H9 (cell line): ENCODE measurements at regions not wholly inside any gene's neighbourhood (a gene's known extent, or its start where the extent isn't known, plus 50 kb on each side); places are given as distances from the start of the nearest gene placed in this dataset.

ENCODE experiments used
- DNase-seq: peaks from one replicate; pipeline ENCODE4 v3.0.0-alpha.2; 2017
- H2AFZ ChIP-seq: one replicate; pipeline ENCODE4 v1.6.1; 2013; ENCODE audit warnings: mild to moderate bottlenecking, low read length, control low read depth, moderate library complexity
- H2AK5ac ChIP-seq: 2 replicates; pipeline ENCODE4 v1.6.1; 2013; ENCODE audit warnings: low read length, control low read depth, mixed read lengths; ENCODE audit not compliant: insufficient read length
- H2BK120ac ChIP-seq: one replicate; pipeline ENCODE4 v1.6.1; 2013; ENCODE audit warnings: low read depth, mild to moderate bottlenecking, low read length, control low read depth, inconsistent platforms; ENCODE audit not compliant: poor library complexity, severe bottlenecking
- H2BK12ac ChIP-seq: 2 replicates; pipeline ENCODE4 v1.6.1; 2013; ENCODE audit warnings: low read length, control low read depth, mixed read lengths, low read depth; ENCODE audit not compliant: insufficient read length
- H2BK15ac ChIP-seq: 2 replicates; pipeline ENCODE4 v1.6.1; 2013; ENCODE audit warnings: low read depth, low read length, control low read depth
- H2BK20ac ChIP-seq: one replicate; pipeline ENCODE4 v1.6.1; 2013; ENCODE audit warnings: low read depth, mild to moderate bottlenecking, low read length, control low read depth, inconsistent platforms; ENCODE audit not compliant: poor library complexity, severe bottlenecking
- H2BK5ac ChIP-seq: 2 replicates; pipeline ENCODE4 v1.6.1; 2013; ENCODE audit warnings: low read length, control low read depth, mixed read lengths; ENCODE audit not compliant: insufficient read length
- H3K14ac ChIP-seq: 2 replicates; pipeline ENCODE4 v1.6.1; 2013; ENCODE audit warnings: low read length, control low read depth; ENCODE audit not compliant: insufficient read depth
- H3K18ac ChIP-seq: 2 replicates; pipeline ENCODE4 v1.6.1; 2013; ENCODE audit warnings: low read depth, mild to moderate bottlenecking, mixed read lengths, low read length, control low read depth; ENCODE audit not compliant: insufficient read length
- H3K23ac ChIP-seq: 2 replicates; pipeline ENCODE4 v1.6.1; 2013; ENCODE audit warnings: low read length, control low read depth, mixed read lengths, low read depth; ENCODE audit not compliant: insufficient read length
- H3K23me2 ChIP-seq: 2 replicates; pipeline ENCODE4 v1.6.1; 2013; ENCODE audit warnings: low read depth, mild to moderate bottlenecking, mixed read lengths, low read length, control low read depth; ENCODE audit not compliant: insufficient read length, poor library complexity, severe bottlenecking
- H3K27ac ChIP-seq: 2 replicates; pipeline ENCODE4 v1.5.1; 2013; ENCODE audit warnings: low read length, control low read depth, mixed read lengths, low read depth; ENCODE audit not compliant: insufficient read length
- H3K27me3 ChIP-seq: 2 replicates; pipeline ENCODE4 v1.6.1; 2013; ENCODE audit warnings: low read length, control low read depth, inconsistent platforms; ENCODE audit not compliant: insufficient read depth
- H3K4ac ChIP-seq: 2 replicates; pipeline ENCODE4 v1.6.1; 2013; ENCODE audit warnings: low read depth, mild to moderate bottlenecking, control low read depth, inconsistent platforms, low read length, moderate library complexity
- H3K4me1 ChIP-seq: 2 replicates; pipeline ENCODE4 v1.6.1; 2013; ENCODE audit warnings: low read length, control low read depth, inconsistent platforms; ENCODE audit not compliant: insufficient read depth
- H3K4me2 ChIP-seq: 2 replicates; pipeline ENCODE4 v1.6.1; 2013; ENCODE audit warnings: low read length, control low read depth, mixed read lengths; ENCODE audit not compliant: insufficient read length, insufficient read depth
- H3K56ac ChIP-seq: 2 replicates; pipeline ENCODE4 v1.6.1; 2013; ENCODE audit warnings: low read depth, mild to moderate bottlenecking, mixed read lengths, low read length, control low read depth; ENCODE audit not compliant: insufficient read length
- H3K79me1 ChIP-seq: 2 replicates; pipeline ENCODE4 v1.6.1; 2013; ENCODE audit warnings: low read depth, mild to moderate bottlenecking, moderate library complexity, low read length, control low read depth, inconsistent platforms; ENCODE audit not compliant: insufficient read depth, poor library complexity, severe bottlenecking
- H3K79me2 ChIP-seq: 2 replicates; pipeline ENCODE4 v1.6.1; 2013; ENCODE audit warnings: low read length, control low read depth, inconsistent platforms; ENCODE audit not compliant: insufficient read depth
- H3K9ac ChIP-seq: 2 replicates; pipeline ENCODE4 v1.6.1; 2013; ENCODE audit warnings: low read length, control low read depth, mixed read lengths; ENCODE audit not compliant: insufficient read length; ENCODE audit errors: extremely low read depth
- H3K9me3 ChIP-seq: one replicate; pipeline ENCODE4 v1.6.1; 2013; ENCODE audit warnings: low read depth, low read length, inconsistent platforms; ENCODE audit not compliant: control insufficient read depth
- H3T11ph ChIP-seq: one replicate; pipeline ENCODE4 v1.6.1; 2013; ENCODE audit warnings: mild to moderate bottlenecking, low read length, control low read depth, inconsistent platforms
- H4K20me1 ChIP-seq: one replicate; pipeline ENCODE4 v1.6.1; 2013; ENCODE audit not compliant: control insufficient read depth, insufficient read length, insufficient read depth
- H4K5ac ChIP-seq: 2 replicates; pipeline ENCODE4 v1.6.1; 2013; ENCODE audit warnings: low read depth, mild to moderate bottlenecking, mixed read lengths, low read length, control low read depth; ENCODE audit not compliant: insufficient read length
- H4K8ac ChIP-seq: replicated peaks from 2 replicates; pipeline ENCODE4 v1.6.1; 2013; ENCODE audit warnings: low read length, control low read depth, mixed read lengths, low read depth; ENCODE audit not compliant: insufficient read length
- H4K91ac ChIP-seq: 2 replicates; pipeline ENCODE4 v1.6.1; 2013; ENCODE audit warnings: low read depth, mild to moderate bottlenecking, moderate library complexity, mixed read lengths, low read length, control low read depth; ENCODE audit not compliant: insufficient read length
- H3K27ac Mint-ChIP-seq, 3 experiments: 2 replicates in 2 of 3; 3 replicates in 1 of 3; pipeline ENCODE4 v1.8.0; 2020 to 2021; ENCODE audit warnings: mixed read lengths in 3 of 3, mild to moderate bottlenecking in 1 of 3, moderate library complexity in 1 of 3
- H3K27me3 Mint-ChIP-seq: 2 replicates; pipeline ENCODE4 v1.8.0; 2021; ENCODE audit warnings: low read depth, mild to moderate bottlenecking, moderate library complexity, mixed read lengths
- H3K36me3 Mint-ChIP-seq, 3 experiments: 2 replicates in 2 of 3; 3 replicates in 1 of 3; pipeline ENCODE4 v1.8.0; 2020 to 2021; ENCODE audit warnings: low read depth in 3 of 3, mixed read lengths in 3 of 3; ENCODE audit not compliant: insufficient read depth in 1 of 3
- H3K4me1 Mint-ChIP-seq, 2 experiments: 2 replicates each; pipeline ENCODE4 v1.8.0; 2020; ENCODE audit warnings: mixed read lengths in 2 of 2
- H3K4me3 Mint-ChIP-seq, 2 experiments: 2 replicates in 1 of 2; 3 replicates in 1 of 2; pipeline ENCODE4 v1.8.0; 2020 to 2021; ENCODE audit warnings: mild to moderate bottlenecking in 2 of 2, mixed read lengths in 2 of 2, moderate library complexity in 1 of 2
- H3K9me3 Mint-ChIP-seq, 2 experiments: 2 replicates in 1 of 2; 3 replicates in 1 of 2; pipeline ENCODE4 v1.8.0; 2020; ENCODE audit warnings: mild to moderate bottlenecking in 2 of 2, mixed read lengths in 2 of 2, moderate library complexity in 1 of 2
- whole genome bisulfite sequencing: extraction: QIAGEN DNeasy Blood & Tissue Kit; methylation state at CpG from one replicate; pipeline ENCODE4 v1.1.7; 2013; ENCODE audit warnings: missing lambda C conversion rate, low lambda C conversion rate, mixed read lengths; ENCODE audit not compliant: insufficient read length; ENCODE audit errors: extremely low coverage; 5-methylcytosine and 5-hydroxymethylcytosine counted together
- TF ChIP-seq, protein P1 (sequence below): fragments of 200-600 bp; sonication (generic); conservative IDR thresholded peaks from 3 replicates; pipeline ENCODE4 v1.8.0; 2021; ENCODE audit warnings: antibody characterized with exemption, mild to moderate bottlenecking

DNA sequence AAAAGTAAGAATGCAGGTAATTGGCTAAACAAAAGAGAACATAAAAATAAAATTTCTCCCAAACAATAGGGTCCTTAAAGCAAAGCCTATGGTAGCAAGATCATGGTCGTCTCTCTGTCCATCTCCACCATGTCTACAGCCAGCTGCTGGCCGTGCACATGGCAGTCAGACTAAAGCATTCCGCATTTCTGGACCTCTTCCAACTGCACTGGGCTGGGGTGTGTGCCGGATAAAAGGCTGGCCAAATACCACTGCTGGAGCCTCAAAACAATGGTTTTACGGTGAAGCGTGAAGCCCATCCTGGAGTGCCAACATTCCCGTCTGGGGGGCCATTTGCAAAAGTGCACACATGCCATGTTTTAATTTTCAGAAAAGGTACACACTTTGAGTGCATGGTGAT is 74.8 kb upstream of the PIEZO2 start:
- Histone ChIP-seq H3T11ph (no peak overlapping the region), H3K4ac (no peak overlapping the region), H3K4me1 (no peaks in the 10 kb centered on the region), H2BK5ac (no peak overlapping the region), H3K9me3 (no peaks in the 10 kb centered on the region), H2BK15ac (no peak overlapping the region), H3K56ac (no peak overlapping the region), H2BK120ac (no peak overlapping the region), H4K5ac (no peak overlapping the region), H2BK20ac (no peak overlapping the region), H3K4me2 (no peak overlapping the region), H3K27ac (no peak overlapping the region), H3K18ac (no peak overlapping the region), H4K8ac (no peak overlapping the region), H2AFZ (no peak overlapping the region), H2BK12ac (no peak overlapping the region), H3K79me2 (no peaks in the 10 kb centered on the region), H3K9ac (no peak overlapping the region), H4K20me1 (no peaks in the 10 kb centered on the region), H2AK5ac (no peak overlapping the region), H3K79me1 (no peaks in the 10 kb centered on the region), H3K14ac (no peak overlapping the region), H3K27me3 (no peaks in the 10 kb centered on the region), H3K23ac (no peak overlapping the region), H4K91ac (no peak overlapping the region), H3K23me2 (no peaks in the 10 kb centered on the region)
- no CpG with 5 or more reads among the region's 7 CpGs for WGBS
- peaks cover 1% of the 10 kb centered on the region in 2 experiments; a peak in 3 of 4 replicates for H3K4me1 Mint-ChIP-seq
- no peak overlapping the region for H3K27ac Mint-ChIP-seq
- H3K27me3 Mint-ChIP-seq: no peaks in the 10 kb centered on the region
- no peaks in the 10 kb centered on the region for H3K9me3 Mint-ChIP-seq
- DNase-seq: no peak
- no peak overlapping the region for H3K4me3 Mint-ChIP-seq
- no peaks in the 10 kb centered on the region for H3K36me3 Mint-ChIP-seq
- TF ChIP-seq, protein P1, sequence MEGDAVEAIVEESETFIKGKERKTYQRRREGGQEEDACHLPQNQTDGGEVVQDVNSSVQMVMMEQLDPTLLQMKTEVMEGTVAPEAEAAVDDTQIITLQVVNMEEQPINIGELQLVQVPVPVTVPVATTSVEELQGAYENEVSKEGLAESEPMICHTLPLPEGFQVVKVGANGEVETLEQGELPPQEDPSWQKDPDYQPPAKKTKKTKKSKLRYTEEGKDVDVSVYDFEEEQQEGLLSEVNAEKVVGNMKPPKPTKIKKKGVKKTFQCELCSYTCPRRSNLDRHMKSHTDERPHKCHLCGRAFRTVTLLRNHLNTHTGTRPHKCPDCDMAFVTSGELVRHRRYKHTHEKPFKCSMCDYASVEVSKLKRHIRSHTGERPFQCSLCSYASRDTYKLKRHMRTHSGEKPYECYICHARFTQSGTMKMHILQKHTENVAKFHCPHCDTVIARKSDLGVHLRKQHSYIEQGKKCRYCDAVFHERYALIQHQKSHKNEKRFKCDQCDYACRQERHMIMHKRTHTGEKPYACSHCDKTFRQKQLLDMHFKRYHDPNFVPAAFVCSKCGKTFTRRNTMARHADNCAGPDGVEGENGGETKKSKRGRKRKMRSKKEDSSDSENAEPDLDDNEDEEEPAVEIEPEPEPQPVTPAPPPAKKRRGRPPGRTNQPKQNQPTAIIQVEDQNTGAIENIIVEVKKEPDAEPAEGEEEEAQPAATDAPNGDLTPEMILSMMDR: no peak
